IPS DF 6.9 (cell line): ENCODE measurements at regions not wholly inside any gene's neighbourhood (a gene's known extent, or its start where the extent isn't known, plus 50 kb on each side); places are given as distances from the start of the nearest gene placed in this dataset.
"Not testable (repeated sequence)": the region's sequence is repeated elsewhere in the genome, so short reads cannot be mapped to it uniquely, and the experiment has no call there.

Source experiments
- DNase-seq: peaks from one replicate; pipeline ENCODE4 v3.0.0-alpha.2; 2013; ENCODE audit warnings: low read depth, low spot score
- H3K27ac ChIP-seq: one replicate; pipeline ENCODE4 v1.5.1; 2013; ENCODE audit warnings: low read length, control low read depth
- H3K27me3 ChIP-seq: 2 replicates; pipeline ENCODE4 v1.6.1; 2013; ENCODE audit warnings: mild to moderate bottlenecking, low read length; ENCODE audit not compliant: control insufficient read depth, insufficient read depth
- H3K36me3 ChIP-seq: 2 replicates; pipeline ENCODE4 v1.6.1; 2013; ENCODE audit warnings: low read length; ENCODE audit not compliant: control insufficient read depth, insufficient read depth
- H3K4me1 ChIP-seq: 2 replicates; pipeline ENCODE4 v1.6.1; 2013; ENCODE audit warnings: low read length; ENCODE audit not compliant: control insufficient read depth, insufficient read depth
- H3K4me3 ChIP-seq: 2 replicates; pipeline ENCODE4 v1.5.1; 2013; ENCODE audit warnings: mild to moderate bottlenecking, low read length
- H3K9me3 ChIP-seq: 2 replicates; pipeline ENCODE4 v1.6.1; 2013; ENCODE audit warnings: low read length, inconsistent platforms; ENCODE audit not compliant: control insufficient read depth, insufficient read depth
- WGBS: extraction: QIAGEN DNeasy Blood & Tissue Kit; methylation state at CpG from one replicate; pipeline ENCODE4 v1.1.7; 2013; ENCODE audit warnings: mixed read lengths, missing lambda C conversion rate; ENCODE audit not compliant: insufficient read length, insufficient coverage; 5-methylcytosine and 5-hydroxymethylcytosine counted together

DNA sequence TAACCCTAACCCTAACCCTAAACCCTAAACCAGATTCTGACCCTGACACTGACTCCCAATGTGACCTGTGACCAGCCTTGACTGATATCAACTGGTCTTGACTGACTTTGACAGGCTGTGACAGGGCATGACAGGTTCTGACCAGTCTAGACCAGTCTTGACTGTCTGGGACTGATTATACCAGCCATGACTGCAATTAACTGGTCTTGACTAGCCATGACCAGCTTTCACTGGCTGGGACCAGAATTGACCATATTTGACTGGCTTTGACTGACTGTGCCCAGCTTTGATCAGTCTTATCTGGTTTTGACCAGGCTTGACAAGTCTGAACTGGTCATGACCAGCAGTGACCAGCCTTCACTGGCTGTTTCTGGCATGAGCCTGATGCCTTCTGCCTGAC, 95.5 kb downstream of the BMP15 start:
- no peak for DNase-seq
- Histone ChIP-seq H3K9me3 (no peaks in the 10 kb centered on the region), H3K36me3 (no peaks in the 10 kb centered on the region), H3K4me3 (no peak overlapping the region), H3K27ac (no peak overlapping the region), H3K4me1 (no peaks in the 10 kb centered on the region), H3K27me3 (no peaks in the 10 kb centered on the region)

DNA sequence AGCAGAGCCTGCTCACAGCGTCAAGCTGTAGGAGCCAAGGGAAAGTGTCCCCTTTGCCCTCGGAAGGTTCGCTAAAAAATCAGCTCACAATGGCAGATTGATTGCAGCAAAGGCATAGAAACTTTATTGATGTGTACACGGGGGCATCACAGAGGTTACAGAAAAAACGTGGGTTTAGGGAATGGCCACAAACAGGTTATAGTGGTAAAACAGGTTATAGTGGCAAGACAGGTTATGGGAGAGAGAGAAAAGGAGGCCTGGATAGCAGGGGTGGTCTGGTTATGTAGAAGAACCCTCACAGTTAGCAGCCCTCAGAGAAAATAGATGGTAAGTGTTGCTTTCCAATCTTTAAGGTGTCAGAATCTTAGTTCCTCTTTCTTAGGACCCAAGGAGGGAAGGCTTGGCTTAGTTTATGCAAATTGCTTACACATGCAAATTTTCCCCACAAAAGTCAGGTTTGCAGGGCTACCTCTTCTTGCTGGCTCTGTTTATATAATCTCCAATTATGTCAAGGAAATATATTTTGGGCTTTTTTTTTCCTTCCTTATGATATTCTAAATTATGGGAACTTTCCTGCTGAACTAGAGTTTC, 113.7 kb downstream of the BMP15 start:
- H3K27me3 ChIP-seq, result no peaks in the 10 kb centered on the region
- no peak overlapping the region for H3K27ac ChIP-seq
- H3K4me1 ChIP-seq, result 0 out of 2 replicates have a peak, but pooled peaks cover 1% of the 10 kb centered on the region
- H3K4me3 ChIP-seq, result no peak overlapping the region
- H3K36me3 ChIP-seq, result no peaks in the 10 kb centered on the region
- WGBS, result no CpG with 5 or more reads among the region's 5 CpGs
- H3K9me3 ChIP-seq, result no peaks in the 10 kb centered on the region
- no peak for DNase-seq

DNA sequence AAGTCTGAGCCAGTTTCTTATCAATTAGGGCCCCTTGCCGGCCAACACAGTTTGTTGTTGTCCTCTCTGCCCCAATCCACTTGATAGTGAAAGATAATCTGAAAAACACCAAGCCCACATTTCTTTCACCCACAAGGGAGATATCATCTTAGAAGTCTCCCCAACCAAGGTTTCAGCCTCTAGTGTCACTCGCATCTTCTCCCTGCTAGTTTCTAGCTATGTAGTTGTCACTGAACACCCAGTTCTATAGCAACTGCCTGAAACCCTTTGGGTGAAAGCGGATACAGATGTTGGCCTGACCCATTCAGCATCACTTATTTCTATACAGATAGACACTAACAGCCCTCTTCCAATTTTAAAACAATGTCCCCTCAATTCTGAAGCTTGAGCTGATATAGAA, 116.3 kb downstream of the BMP15 start:
- no peak overlapping the region for H3K4me3 ChIP-seq
- H3K36me3 ChIP-seq, result no peaks in the 10 kb centered on the region
- no peak overlapping the region for H3K27ac ChIP-seq
- no peak for DNase-seq
- no peaks in the 10 kb centered on the region for H3K27me3 ChIP-seq
- 0 out of 2 replicates have a peak, but pooled peaks cover 1% of the 10 kb centered on the region for H3K4me1 ChIP-seq
- no CpG with 5 or more reads among the region's 3 CpGs for WGBS
- H3K9me3 ChIP-seq, result no peaks in the 10 kb centered on the region

DNA sequence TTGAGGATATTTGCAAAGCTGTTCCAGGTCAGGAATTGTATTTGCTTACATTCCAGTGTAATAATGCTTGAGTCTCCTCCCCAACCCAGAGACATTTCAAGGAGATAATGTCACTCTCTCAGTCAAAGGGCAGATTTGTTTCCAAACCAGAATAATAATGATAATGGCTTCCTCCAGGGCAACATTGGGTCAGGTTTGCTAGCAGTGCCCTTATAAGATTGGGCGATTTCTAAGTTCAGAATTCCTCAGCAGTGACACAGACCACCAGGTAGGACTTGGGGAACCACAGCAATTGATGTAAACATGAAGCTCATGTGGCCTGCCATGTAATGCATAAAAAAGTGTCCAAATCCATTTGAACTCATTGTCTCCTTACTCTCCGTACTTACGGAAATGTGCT, 125.2 kb downstream of the BMP15 start:
- DNase-seq, result no peak

DNA sequence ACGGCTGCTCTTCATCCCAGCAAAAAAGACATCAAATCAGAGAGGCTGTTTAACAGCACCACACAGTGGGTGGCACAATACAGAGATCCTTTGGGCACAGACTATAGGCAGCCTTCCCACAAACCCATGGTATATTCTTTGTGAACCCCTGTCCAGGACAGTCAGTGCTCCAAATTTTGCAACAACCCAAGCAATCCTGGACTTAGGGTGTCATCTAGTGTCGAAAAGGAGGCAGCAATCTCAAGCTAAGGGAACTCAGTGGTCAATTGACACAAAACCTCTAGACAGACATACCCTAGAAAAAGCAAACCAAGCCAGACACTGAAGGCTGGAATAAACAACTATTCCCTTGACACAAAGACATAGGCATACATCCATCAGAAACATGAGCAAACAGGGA, 137.4 kb downstream of the BMP15 start:
- WGBS, result no CpG with 5 or more reads among the region's 2 CpGs

More for the DNA sequence above, 125.2 kb downstream of the BMP15 start:
- no peak overlapping the region for H3K27ac ChIP-seq
- H3K9me3 ChIP-seq, result no peaks in the 10 kb centered on the region
- no peak overlapping the region for H3K4me3 ChIP-seq
- H3K36me3 ChIP-seq, result no peaks in the 10 kb centered on the region
- no peaks in the 10 kb centered on the region for H3K4me1 ChIP-seq
- WGBS, result no CpG with 5 or more reads among the region's 3 CpGs
- no peaks in the 10 kb centered on the region for H3K27me3 ChIP-seq

DNA sequence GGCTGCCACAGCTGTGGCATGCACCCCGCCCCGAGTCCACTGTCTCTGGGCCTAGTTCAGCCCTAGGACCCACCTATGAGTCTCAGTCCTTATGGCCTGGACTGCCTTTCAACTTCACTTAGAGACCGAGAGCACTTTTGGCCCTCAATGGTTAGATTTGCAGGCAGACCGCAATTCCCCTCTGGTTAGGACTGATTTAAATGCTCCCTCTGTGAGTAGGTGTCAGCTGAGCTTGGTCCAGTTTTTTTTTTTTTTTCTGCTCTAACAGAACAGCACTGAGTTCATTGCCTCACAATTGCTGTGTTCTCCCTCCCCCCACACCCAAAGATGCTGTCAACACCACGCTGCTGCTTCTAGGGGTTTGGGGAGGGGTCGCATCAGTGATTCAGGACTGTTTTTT, 143.2 kb downstream of the BMP15 start:
- Histone ChIP-seq H3K4me1 (no peaks in the 10 kb centered on the region), H3K4me3 (no peak overlapping the region), H3K27ac (no peak overlapping the region), H3K27me3 (no peaks in the 10 kb centered on the region), H3K36me3 (no peaks in the 10 kb centered on the region), H3K9me3 (no peaks in the 10 kb centered on the region)
- DNase-seq, result no peak
- no CpG with 5 or more reads among the region's 6 CpGs for whole genome bisulfite sequencing

More for the DNA sequence above, 137.4 kb downstream of the BMP15 start:
- no peaks in the 10 kb centered on the region for H3K36me3 ChIP-seq
- DNase-seq, result no peak
- no peak overlapping the region for H3K27ac ChIP-seq
- H3K9me3 ChIP-seq, result no peaks in the 10 kb centered on the region
- H3K4me1 ChIP-seq, result no peaks in the 10 kb centered on the region
- H3K4me3 ChIP-seq, result no peak overlapping the region
- H3K27me3 ChIP-seq, result no peaks in the 10 kb centered on the region

DNA sequence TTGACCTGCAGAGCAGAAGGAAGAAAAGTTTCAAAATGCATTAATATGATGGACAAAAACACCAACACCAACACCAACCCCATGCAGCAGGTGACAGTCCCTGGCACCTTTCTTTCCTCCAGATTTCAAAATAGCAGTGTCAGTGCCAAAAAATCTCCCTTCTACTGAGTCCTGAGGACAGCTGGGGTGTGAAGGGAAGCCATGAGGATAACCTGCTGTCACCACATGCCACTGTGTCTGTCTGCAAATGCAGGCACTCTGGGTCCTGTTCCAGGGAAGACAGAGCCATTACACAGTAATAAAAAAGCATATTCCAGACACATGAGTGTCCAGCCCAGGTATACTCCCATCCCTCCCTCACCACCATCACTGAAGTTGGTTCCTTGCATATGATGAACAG, 187.5 kb downstream of the BMP15 start:
- Histone ChIP-seq H3K27ac (no peak overlapping the region), H3K9me3 (no peaks in the 10 kb centered on the region), H3K36me3 (no peaks in the 10 kb centered on the region), H3K27me3 (no peaks in the 10 kb centered on the region), H3K4me1 (no peaks in the 10 kb centered on the region; the same call in 1 of the 2 replicates), H3K4me3 (no peak overlapping the region)
- no peak for DNase-seq

DNA sequence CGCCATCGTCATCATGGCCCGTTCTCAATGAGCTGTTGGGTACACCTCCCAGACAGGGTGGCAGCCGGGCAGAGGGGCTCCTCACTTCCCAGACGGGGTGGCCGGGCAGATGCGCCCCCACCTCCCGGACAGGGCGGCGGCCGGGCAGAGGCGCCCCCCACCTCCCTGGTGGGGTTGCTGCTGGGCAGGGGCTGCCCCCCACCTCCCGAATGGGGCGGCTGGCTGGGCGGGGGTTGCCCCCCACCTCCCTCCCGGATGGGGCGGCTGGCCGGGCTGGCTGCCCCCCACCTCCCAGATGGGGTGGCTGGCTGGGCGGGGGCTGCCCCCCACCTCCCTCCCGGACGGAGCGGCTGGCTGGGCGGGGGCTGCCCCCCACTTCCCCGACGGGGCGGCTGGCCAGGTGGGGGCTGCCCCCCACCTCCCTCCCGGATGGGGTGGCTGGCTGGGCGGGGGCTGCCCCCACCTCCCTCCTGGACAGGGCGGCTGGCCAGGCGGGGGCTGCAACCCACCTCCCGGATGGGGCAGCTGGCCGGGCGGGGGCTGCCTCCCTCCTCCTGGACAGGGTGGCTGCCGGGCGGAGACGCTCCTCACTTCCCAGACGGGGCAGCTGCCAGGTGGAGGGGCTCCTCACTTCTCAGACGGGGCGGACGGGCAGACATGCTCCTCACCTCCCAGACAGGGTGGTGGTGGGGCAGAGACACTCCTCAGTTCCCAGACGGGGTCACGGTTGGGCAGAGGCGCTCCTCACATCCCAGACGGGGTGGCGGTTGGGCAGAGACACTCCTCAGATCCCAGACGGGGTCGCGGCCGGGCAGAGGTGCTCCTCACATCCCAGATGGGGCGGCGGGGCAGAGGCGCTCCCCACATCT, 208.8 kb downstream of the BMP15 start:
- not testable (repeated sequence) for H3K36me3 ChIP-seq, H3K9me3 ChIP-seq, H3K27me3 ChIP-seq, H3K27ac ChIP-seq, H3K4me3 ChIP-seq, H3K4me1 ChIP-seq, DNase-seq
- WGBS, result no CpG with 5 or more reads among the region's 52 CpGs

DNA sequence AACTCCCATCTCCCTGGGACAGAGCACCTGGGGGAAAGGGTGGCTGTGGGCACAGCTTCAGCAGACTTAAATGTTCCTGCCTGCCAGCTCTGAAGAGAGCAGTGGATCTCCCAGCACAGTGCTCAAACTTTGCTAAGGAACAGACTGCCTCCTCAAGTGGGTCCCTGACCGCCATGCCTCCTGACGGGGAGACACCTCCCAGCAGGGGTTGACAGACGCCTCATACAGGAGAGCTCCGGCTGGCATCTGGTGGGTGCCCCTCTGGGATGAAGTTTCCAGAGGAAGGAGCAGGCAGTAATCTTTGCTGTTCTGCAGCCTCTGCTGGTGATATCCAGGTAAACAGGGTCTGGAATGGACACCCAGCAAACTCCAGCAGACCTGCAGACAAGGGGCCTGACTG, 206.9 kb upstream of the NUDT10 start:
- not testable (repeated sequence) for H3K4me3 ChIP-seq, H3K9me3 ChIP-seq, H3K27ac ChIP-seq, DNase-seq, H3K27me3 ChIP-seq, H3K4me1 ChIP-seq, H3K36me3 ChIP-seq
- WGBS, result no CpG with 5 or more reads among the region's 4 CpGs

DNA sequence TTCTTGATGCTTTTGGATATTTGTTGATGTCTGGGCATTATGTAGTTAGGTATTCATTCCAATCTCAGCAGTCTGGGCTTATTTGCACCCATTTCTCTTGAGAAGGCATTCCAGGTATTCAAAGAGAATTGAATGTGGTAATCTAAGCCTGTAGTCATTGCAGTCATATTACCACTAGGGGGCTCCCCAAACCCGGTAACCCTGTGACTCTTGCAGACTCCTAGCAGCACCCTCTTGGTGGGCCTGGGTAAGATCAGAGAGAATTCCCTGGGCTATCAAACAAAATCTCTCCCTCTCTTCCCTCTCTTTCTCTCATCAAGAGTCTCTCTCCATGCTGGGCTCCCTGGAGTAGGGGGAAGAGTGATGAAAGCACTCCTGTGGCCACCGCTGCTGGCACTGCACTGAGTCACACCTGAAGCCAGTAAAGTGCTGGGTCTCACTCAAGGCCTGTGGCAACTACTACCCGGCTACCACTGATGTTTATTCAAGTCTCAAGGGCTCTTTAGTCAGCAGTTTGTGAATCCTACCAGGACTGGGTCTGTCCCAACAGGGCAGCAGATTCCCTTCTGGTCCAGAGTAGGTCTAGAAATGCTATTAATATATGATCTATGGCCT, 187.7 kb upstream of the NUDT10 start:
- no CpG with 5 or more reads among the region's 3 CpGs for WGBS
- Histone ChIP-seq H3K36me3 (no peaks in the 10 kb centered on the region), H3K9me3 (no peaks in the 10 kb centered on the region), H3K4me1 (0 out of 2 replicates have a peak, but pooled peaks cover 1% of the 10 kb centered on the region), H3K27me3 (no peaks in the 10 kb centered on the region), H3K4me3 (no peak overlapping the region), H3K27ac (no peak overlapping the region)
- DNase-seq, result peak; percentile 29
